DMS114 treated with DMSO at 0.1 percent for 48 hours (cell line): ENCODE measurements at regions not wholly inside any gene's neighbourhood (a gene's known extent, or its start where the extent isn't known, plus 50 kb on each side); places are given as distances from the start of the nearest gene placed in this dataset.
"Not testable (repeated sequence)": the region's sequence is repeated elsewhere in the genome, so short reads cannot be mapped to it uniquely, and the experiment has no call there.

ENCODE experiments used
- DNase-seq: peaks from one replicate; lab custom pipeline; 2025; ENCODE audit not compliant: unreplicated experiment; lab: John Stamatoyannopoulos, UW

DNA sequence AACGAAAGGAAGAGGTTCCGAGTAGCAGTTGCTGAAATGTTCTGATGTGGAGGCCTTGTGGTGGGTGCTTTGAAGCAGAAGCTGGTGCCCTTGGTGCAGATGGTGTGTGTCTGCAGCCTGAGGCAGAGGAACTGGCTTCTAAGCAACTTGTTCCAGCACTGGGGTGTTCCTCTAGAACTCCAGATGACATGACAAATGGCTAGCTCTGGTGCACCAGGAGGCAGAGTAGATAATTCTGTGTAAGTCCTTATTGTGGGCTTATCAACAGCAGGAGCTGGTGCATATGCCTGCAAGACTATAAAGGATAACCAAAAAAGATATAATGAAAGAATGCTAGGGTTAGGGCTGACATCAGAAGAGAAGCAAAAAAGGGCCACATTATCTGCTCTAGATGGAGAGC is 76.5 kb downstream of the ARL5B start:
- DNase-seq, result no peak

DNA sequence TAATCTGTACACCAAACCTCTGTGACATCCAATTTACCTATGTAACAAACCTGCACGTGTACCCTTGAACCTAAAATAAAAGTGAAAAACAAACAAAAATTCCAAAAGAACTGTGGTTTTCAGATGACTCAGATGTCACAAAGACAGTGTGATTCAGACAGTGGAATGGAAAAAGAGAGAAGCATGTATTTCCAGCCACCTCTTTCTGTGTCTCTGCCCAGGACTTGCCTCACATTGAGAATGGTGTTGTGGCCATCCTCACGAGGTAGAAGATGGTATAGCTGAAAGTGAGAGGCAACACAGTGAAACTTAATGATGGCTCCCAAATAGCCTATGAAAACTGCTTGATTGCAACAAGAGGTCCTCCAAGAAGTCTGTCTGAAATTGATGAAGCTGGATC is 78.0 kb downstream of the ARL5B start:
- no peak for DNase-seq

DNA sequence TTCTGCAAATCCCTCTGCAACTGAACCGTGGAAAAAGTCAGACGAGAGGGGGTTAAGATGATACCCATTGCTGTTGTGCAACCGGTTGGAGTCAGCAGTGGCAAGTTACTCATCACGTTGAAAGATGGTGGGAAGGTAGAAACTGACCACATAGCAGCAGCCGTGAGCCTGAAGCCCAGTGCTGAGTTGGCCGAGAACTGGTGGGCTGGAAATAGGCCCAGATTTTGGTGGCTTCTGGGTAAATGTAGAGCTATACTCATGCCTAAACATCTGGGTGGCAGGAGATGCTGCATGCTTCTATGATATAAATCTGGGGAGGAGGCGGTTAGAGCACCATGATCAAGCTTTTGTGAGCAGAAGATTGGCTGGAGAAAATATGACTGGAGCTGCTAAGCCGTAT is 78.6 kb downstream of the ARL5B start:
- no peak for DNase-seq

DNA sequence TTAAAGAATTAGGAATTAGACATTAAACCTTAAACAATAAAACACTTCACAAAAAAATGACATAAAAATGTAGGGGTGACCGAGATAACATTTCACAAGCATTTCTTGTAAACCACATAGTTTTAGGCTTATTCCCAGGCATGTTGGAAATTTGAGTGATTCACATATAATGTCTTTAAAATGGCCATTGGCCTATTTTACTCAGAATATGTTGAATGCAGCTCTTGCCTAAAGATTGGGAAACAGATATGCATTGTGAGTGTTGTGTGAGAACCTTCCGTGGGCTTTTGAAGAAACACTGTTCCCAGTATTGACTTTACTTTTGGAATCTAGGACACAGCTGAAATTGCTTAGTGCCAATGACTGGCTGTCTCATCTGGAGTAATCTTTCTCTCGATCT is 79.6 kb downstream of the ARL5B start:
- no peak for DNase-seq

DNA sequence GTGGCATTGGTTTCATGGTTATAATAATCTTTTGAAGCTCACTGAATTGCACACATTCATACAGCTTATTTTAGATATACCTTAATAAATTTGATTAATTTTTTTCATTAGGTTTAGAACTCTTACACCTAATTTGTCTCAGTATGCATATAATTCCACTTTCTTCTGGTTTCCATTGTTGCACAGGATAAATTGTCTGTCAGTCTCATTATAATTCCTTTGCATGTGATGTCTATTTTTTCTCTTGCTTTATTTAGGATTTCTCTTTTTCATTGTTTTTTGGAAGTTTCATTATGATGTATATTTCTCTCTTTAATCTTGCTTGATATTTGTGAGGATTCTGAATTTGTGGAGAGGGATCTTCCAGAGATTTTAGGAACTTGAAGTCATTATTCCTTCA is 84.7 kb downstream of the ARL5B start:
- DNase-seq, result no peak

DNA sequence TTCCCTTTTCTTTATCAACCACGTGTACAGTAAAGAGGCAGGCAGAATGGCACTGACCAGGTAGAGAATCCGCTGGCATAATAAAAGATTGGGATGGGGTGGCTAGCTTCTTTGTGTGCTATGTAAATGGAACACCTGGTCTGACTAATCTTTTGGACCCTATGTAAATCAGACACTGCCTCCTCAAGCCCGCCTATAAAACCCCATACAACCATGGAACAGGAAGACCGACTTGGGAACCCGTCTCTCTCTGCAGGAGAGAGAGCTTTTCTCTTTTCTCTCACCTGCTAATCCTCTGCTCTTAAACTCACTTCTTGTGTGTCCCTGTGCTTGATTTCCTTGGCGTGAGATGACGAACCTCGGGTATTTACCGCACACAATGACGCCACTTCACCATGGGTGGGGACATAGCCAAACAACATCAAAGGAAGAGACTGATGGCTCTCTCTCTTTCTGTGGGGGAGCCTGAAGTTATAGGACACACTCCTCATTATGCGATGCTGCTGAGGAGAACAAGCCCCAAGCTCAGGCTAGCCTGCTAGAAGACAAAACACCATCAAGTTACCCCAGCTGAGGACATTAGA is 94.2 kb downstream of the ARL5B start:
- no peak for DNase-seq

DNA sequence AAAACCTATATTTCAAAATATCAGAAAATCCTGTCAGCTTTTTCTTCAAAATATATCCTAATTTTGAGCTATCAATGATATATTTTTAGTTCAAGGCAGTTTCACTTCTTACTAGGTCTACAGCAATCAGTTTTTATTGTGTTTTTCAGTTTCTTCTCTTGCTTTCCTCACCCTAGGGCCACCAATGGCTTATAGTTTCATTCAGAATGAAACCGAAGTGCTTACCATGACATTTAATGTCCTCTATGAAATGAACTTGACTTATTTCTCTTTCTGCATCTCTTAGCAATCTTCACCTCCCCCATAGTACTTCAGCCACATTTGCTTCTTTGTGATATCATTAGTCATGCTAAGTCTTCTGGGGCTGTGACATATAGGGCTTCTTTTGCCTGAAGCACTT is 100.3 kb downstream of the ARL5B start:
- no peak for DNase-seq

DNA sequence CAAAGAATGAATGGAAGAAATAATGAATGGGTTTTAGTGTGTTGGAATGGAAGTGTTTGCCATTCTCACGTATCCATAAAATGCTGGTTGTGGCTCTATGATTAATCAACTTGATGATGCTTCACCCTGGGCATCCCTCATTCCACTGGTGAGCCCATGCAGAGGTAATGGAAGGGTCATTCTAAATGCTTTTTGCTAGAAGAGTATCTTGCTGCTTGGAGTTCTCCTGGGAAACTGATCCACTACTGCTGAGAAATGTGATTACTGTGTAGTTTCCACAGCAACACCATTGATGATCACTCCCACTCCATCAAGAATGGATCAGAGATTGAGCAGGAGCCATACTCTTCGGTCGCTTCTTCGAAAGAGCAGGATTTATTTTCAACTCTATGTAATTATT is 101.6 kb downstream of the ARL5B start:
- no peak for DNase-seq

DNA sequence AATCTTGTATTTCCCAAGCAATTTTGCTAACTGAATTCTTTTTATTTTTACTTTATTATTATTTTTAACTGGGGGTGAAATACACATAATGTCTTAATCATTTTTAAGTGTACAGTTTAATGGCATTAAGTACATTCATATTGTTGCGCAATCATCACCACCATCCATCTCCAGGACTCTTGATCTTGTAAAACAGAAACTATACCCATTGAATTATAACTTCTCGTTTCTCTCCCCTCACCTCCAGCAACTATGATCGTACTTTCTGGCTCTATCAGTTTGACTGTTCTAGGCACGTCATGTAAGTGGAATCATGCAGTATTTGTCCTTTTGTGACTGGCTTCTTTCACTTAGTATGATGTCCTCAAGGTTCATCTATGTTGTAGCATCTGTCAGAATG is 108.8 kb downstream of the ARL5B start:
- no peak for DNase-seq

DNA sequence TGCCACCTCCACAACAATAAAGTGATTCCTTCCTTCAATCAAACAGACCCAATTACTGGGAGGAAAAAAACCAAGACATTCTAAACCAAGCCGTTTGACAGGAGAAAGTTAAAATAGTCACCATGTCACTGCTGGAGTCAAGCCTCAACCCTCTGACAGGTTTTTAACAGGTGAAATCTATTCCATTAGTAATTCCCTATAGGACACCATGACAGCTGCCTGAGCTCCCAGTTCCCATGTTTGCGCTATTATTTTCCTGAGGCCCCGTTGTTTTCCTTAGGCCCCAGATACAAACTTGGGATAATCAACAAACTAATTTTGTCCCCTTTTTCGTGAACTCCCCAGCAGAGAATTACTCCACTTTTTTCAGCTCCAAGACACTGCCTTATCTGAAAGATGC is 113.9 kb downstream of the ARL5B start:
- no peak for DNase-seq

DNA sequence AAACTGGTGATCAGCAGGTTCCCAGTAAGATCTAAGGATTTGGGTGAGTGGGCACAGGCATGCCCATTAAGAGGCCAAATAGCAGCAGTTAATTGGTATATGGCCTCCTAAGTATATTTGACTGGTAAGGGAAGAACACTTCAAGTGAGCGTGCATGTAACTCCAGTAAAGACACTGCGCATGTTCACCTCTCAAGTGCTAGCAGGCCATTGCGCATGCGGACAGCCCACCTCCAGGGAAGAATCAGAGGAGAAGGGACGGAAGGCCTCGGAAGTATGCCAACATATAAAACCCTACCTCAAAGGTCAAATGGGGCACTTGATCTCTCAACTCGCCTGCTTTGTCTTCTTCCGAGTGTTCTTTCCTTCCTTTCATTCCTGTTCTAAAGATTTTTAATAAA is 118.0 kb downstream of the ARL5B start:
- DNase-seq, result no peak

DNA sequence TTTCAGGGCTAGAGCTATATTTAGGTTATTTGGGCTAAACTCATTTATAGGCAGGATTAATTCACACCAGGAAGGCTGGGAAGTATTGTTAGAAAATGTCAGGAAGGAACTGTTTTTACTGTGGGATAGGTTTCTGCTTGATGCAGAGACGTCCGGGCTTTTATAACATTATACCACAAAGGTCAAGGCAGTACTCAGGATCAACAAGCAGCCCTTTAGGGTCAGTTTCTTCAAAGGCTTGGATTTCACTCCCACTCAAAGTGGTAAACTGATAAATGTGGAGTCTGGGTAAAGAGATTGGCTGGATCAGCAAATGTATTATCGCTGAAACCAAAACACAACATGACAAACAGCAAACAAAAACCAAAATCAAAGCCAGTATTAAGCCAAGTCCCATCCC is 127.2 kb downstream of the ARL5B start:
- no peak for DNase-seq

DNA sequence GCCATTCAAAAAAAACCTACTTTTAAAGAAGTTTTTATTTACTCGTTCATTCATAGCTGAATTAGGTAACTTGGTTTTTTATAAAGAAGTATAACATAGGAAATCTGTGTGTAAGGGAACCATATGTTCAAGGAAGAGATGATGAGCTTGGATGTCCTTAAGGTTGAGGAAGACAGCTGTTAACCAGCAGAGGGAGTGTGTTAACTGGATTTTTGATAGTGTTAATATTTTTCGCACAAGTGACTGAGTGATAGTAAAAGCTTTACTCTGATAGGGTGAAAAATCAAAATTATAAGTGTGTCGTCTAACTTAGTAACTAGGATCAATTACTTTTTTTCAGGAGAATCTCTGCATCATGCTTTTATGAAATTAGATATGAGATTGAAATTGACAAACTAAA is 134.7 kb downstream of the ARL5B start:
- peak; percentile 47 for DNase-seq

DNA sequence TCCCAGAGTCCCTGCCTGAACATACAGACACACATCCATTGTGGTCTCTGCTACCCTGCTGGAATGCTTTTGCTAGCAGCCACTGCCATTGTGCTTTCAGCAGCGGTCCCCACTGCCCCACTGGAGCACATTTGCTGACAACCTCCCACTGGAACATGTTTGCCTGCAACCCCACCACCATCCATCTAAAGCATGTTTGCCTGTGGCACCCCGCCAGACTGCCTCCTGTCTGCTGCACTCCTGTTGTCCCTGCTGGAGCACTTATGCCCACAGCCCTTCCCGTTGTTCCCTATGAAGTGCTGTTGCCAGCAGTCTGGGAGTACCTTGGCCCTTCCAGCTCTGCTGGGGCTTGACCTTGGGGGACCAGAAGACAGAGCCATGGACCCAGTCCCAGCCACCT is 136.3 kb downstream of the ARL5B start:
- no peak for DNase-seq

DNA sequence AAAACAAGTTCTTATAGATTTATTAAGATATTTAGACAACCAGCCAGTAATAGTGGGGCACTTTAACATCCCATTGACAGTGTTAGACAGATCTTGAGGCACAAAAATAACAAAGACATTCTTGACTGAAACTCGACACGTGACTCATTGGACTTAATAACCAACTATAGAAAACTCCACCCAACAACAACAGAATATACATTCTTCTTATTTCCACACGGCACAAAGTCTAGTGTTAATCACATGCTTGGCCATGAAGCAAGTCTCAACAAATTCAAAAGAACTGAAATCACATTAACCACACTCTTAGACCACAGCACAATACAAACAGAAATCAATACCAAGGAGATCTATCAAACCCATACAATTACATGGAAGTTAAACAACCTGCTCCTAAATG is 138.1 kb downstream of the ARL5B start:
- DNase-seq, result no peak

DNA sequence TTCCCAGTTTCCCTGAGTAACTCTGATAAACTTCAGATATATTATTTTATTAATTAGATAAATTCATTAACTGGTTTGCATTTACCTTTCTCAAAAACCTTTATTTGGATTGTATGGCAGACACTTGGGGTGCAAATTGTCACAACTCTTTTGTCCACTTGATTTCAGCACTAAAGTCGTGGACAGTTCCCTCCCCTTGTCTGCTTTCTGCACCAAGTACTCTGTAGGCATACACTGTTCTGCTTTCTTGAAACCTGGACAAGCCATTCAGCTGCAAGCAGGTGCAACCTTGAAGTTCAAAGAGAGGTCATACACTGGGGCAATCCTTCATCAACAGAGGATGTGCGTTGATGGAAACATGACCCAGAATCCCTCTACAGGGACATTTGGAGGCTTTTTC is 162.9 kb downstream of the ARL5B start:
- DNase-seq, result no peak

DNA sequence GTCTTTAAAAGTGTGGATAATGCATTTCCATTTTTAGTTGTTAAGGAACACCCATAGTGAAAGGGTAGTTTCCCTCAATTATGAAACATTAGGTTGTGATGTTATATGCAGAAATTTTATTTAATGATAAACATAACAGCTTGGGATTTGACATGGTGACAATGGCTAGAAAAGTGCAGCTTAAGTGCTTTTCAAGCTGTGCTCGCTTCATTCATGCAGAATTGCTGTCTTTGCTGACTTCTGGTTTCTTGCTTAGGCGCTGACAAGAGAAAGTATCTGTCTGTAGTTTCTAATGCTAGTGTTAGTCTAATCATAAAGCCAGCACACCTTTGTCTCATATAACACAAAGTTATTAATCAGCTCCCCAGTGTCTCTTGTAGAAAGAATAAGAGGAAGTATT is 170.0 kb downstream of the ARL5B start:
- DNase-seq, result no peak

DNA sequence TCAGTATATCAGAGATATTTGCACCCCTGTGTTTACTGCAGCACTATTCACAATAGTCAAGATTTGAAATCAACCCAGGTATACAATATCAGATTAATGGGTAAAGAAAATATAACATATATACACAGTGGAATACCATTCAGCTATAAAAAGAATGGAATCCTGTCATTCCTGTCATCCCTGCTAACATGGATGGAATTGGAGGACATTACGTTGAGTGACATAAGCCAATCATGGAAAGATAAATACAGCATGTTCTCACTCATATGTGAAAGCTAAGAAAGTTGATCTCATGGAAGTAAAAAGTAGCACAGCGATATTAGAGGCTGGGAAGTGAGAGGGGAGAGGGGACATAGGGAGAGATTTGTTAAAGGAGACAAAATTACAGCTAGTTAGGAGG is 171.0 kb downstream of the ARL5B start:
- DNase-seq, result no peak

DNA sequence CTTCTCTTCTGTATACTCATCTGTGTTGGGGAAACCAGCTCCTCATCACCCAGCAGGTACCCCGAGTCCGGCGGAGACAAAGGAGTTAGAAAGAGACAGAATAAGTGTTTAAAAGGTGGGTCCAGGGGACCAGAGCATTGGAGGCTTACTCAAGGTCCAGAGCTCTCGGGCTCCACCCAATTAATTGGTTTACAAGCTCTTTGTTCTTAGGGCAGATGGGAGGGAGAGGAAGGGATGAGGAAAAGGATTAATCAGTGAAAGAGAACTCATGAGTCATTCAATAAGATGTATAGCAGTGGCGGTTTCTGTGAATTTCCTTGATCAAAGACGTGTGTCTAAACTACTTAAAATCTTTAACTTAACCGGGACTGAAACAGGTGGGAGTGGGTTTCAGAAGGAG is 192.0 kb upstream of the MALRD1 start:
- DNase-seq, result not testable (repeated sequence)

DNA sequence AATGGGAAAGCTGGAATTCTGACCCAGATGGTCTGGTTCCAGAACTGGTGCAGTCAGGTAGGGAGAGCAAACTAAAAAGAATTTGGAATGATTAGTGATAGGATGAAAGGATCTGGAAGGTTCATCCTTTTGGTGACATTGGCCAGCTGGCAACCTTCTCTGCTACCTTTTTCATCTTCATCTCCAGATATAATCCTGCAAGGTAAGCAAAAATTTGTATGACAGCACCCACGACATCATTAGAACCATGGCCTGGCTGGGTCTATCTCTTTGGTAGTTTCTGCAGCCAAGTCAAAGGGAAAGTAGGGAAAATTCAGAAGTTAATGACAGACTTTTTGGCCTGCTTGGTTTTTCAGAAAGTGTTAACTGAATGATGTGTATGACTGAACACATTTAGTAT is 188.9 kb upstream of the MALRD1 start:
- DNase-seq, result no peak

DNA sequence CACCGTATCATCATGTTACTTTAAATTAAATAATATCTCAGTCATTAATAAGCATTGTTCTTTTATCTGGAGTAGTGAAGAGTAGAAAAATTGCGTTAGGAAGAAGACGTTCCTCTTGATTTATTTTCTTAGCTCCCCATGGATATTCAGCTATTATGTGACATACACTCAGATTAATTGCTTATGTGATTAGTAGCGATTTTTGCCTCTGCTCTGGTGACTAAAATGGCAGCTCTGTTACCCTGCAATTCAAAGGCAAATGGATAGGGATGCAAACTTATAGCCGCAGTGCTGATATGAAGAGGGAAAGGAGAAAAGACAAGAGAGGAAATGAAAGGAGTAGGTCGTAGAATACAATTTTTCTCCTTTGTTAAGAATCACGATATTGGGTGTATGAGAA is 188.4 kb upstream of the MALRD1 start:
- no peak for DNase-seq

DNA sequence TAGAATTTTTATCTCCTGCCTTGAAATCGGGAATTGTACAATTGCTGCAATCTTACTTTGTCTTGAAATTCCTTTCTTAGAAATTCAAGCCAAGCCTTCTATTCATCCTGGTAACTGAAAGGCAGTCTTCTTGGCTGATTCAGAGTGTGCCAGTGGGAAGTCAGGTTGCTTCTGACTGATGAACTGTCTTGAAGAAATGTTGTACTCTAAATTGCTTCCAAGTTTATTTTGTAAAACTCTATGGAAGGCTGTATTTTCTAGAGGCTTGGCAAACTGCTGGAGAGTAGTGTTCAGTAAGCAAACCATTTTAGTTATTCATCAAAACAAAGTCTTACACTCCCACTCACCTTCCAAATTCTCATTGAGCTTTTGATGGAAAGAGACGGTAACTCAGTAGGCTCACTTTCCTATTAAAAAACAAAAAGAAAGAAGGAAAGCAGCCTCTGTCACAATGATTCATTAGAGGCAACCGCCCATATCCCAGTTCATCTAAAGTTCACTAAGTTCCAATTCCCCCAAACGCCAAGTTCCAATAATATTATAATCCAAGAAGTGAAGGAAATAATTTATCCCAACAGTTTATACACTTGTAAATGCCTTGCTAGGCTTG is 187.9 kb upstream of the MALRD1 start:
- no peak for DNase-seq

DNA sequence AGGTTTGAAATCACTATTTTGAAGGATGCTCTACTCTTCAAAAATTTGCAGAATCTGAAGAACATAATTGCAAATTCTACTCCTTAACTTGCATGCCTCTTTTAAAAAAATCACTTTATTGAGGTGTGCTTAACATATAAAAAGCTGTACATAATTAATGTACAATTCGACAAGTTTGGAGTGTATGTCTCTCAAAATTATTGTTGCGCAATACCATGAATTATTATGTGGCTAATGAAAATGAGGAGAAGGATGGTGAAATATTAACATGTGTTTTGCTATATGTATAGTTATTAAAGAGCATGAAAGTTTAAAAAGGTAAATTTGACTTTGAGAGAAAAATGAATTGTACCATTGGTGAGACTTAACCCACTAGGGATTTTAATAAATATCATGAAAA is 187.2 kb upstream of the MALRD1 start:
- no peak for DNase-seq

DNA sequence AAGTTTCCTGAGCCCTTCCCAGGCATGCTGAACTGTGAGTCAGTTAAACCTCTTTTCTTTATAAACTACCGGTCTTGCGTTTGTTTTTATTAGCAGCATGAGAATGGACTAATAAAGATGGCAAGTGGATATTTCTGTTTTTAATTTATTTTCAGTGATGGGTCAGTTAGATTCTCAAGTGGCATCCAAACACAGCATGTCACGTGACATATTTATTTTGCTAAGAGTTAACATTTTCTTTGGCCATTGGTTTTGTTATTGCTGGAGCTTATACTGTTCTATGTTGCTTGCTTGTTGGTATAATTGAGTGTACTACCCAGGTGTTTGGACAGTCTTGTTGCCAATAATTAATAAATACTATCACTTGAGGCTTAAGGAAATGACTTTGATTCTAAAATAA is 181.7 kb upstream of the MALRD1 start:
- DNase-seq, result no peak
